SU-DHL-6 (cell line): ENCODE measurements at regions not wholly inside any gene's neighbourhood (a gene's known extent, or its start where the extent isn't known, plus 50 kb on each side); places are given as distances from the start of the nearest gene placed in this dataset.

Experiments
- EZH2phosphoT487 ChIP-seq: fragments of 200-600 bp; sonication (generic), shearing (Covaris generic); conservative IDR thresholded peaks from 2 replicates; pipeline ENCODE4 v1.6.1; 2018; ENCODE audit warnings: mild to moderate bottlenecking, antibody characterized with exemption, low read length, moderate library complexity, mixed read lengths
- TF ChIP-seq, protein P1 (sequence below): fragments of 200-600 bp; sonication (generic); IDR thresholded peaks from one replicate; pipeline ENCODE4 v1.5.1; 2017; ENCODE audit warnings: antibody characterized with exemption, mild to moderate bottlenecking, low read length, moderate library complexity; ENCODE audit not compliant: insufficient read depth, poor library complexity, severe bottlenecking

DNA sequence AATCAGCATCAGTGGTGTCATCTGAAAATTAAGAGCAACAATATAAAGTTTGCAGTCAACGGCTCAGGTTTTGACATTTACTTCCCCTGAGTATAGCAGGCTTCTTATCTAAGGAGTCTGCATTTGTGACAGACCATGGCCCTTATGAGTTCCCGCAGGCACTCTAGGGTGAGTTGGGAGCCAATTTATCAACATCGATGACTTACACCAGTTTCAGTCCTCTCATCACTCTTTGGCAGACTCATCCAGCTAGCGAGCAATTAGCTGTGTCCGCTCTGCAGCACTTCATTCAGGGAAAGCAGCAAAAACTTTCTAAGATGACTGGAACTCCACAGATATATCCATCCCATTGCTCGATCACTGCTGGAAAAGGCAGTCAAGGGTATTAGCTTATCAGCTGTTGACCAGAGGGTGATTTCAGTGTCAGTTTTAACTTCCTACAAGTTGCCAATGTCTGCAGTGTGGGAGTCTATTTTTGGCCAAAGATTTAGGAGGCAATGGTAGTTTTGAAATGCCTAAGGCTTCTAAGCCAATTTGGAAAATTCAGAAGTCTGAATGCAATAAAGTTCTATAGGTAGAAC, 625.1 kb upstream of the TENM3 start:
- TF ChIP-seq, protein P1, sequence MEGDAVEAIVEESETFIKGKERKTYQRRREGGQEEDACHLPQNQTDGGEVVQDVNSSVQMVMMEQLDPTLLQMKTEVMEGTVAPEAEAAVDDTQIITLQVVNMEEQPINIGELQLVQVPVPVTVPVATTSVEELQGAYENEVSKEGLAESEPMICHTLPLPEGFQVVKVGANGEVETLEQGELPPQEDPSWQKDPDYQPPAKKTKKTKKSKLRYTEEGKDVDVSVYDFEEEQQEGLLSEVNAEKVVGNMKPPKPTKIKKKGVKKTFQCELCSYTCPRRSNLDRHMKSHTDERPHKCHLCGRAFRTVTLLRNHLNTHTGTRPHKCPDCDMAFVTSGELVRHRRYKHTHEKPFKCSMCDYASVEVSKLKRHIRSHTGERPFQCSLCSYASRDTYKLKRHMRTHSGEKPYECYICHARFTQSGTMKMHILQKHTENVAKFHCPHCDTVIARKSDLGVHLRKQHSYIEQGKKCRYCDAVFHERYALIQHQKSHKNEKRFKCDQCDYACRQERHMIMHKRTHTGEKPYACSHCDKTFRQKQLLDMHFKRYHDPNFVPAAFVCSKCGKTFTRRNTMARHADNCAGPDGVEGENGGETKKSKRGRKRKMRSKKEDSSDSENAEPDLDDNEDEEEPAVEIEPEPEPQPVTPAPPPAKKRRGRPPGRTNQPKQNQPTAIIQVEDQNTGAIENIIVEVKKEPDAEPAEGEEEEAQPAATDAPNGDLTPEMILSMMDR: no peak
- TF ChIP-seq EZH2phosphoT487: no peak
